HG03039 (cell line): ENCODE measurements at regions not wholly inside any gene's neighbourhood (a gene's known extent, or its start where the extent isn't known, plus 50 kb on each side); places are given as distances from the start of the nearest gene placed in this dataset.
A peak's percentile ranks its signal among the peaks of the same experiment; 100 is the strongest.

Experiments used
- ATAC-seq: cut with Tn5 transposase; IDR thresholded peaks from one replicate; pipeline ENCODE4 v1.9.1; 2021; ENCODE audit warnings: mild to moderate bottlenecking, moderate library complexity; ENCODE audit not compliant: unreplicated experiment

- ATAC-seq = no peak
Measured at GRCh38 chrX:118167361-118167760, 50.8 kb upstream of the KLHL13 start.

GRCh38 chrX:118171356-118171755, 54.7 kb upstream of the KLHL13 start:
- no peak for ATAC-seq

- no peak for ATAC-seq
Measured at GRCh38 chrX:118174516-118175098, 58.0 kb upstream of the KLHL13 start.

GRCh38 chrX:118177708-118178107, 61.1 kb upstream of the KLHL13 start:
- no peak for ATAC-seq

- no peak for ATAC-seq
Measured at GRCh38 chrX:118178450-118178849, 61.8 kb upstream of the KLHL13 start.

- no peak for ATAC-seq
Measured at GRCh38 chrX:118179161-118179560, 62.6 kb upstream of the KLHL13 start.

GRCh38 chrX:118179718-118180117, 63.1 kb upstream of the KLHL13 start:
- ATAC-seq = no peak

- ATAC-seq = no peak
Measured at GRCh38 chrX:118181030-118181429, 64.4 kb upstream of the KLHL13 start.

- no peak for ATAC-seq
Measured at GRCh38 chrX:118182025-118182424, 65.4 kb upstream of the KLHL13 start.

- no peak for ATAC-seq
Measured at GRCh38 chrX:118182681-118183080, 66.1 kb upstream of the KLHL13 start.

- ATAC-seq = no peak
Measured at GRCh38 chrX:118183606-118184005, 67.0 kb upstream of the KLHL13 start.

GRCh38 chrX:118187100-118187499, 70.5 kb upstream of the KLHL13 start:
- no peak for ATAC-seq

GRCh38 chrX:118189000-118189399, 72.4 kb upstream of the KLHL13 start:
- no peak for ATAC-seq

- ATAC-seq = no peak
Measured at GRCh38 chrX:118189628-118190027, 73.0 kb upstream of the KLHL13 start.

GRCh38 chrX:118197730-118198129, 81.1 kb upstream of the KLHL13 start:
- no peak for ATAC-seq

GRCh38 chrX:118198577-118198976, 82.0 kb upstream of the KLHL13 start:
- ATAC-seq = no peak

- ATAC-seq = no peak
Measured at GRCh38 chrX:118199997-118200396, 83.4 kb upstream of the KLHL13 start.

GRCh38 chrX:118205421-118206395, 89.1 kb upstream of the KLHL13 start:
- no peak for ATAC-seq

- no peak for ATAC-seq
Measured at GRCh38 chrX:118207831-118208453, 91.3 kb upstream of the KLHL13 start.

- ATAC-seq = no peak
Measured at GRCh38 chrX:118208481-118208880, 91.9 kb upstream of the KLHL13 start.

- ATAC-seq = peak; percentile 47
Measured at GRCh38 chrX:118211891-118212816, 95.5 kb upstream of the KLHL13 start.
